Osteoblast (primary cell): ENCODE measurements at regions not wholly inside any gene's neighbourhood (a gene's known extent, or its start where the extent isn't known, plus 50 kb on each side); places are given as distances from the start of the nearest gene placed in this dataset.
"Not testable (repeated sequence)": the region's sequence is repeated elsewhere in the genome, so short reads cannot be mapped to it uniquely, and the experiment has no call there.

Experiments used
- DNase-seq: peaks from one replicate; pipeline ENCODE4 v3.0.0; 2011; ENCODE audit warnings: low spot score, mixed read lengths; ENCODE audit not compliant: insufficient read length; ENCODE audit errors: missing footprints
- H2AFZ ChIP-seq: 2 replicates; pipeline ENCODE4 v1.6.0; 2011; ENCODE audit warnings: mild to moderate bottlenecking, low read length
- H3K27ac ChIP-seq: 2 replicates; pipeline ENCODE4 v1.5.1; 2011; ENCODE audit warnings: mild to moderate bottlenecking, low read depth, low read length, moderate library complexity
- H3K27me3 ChIP-seq: 2 replicates; pipeline ENCODE4 v1.6.0; 2012; ENCODE audit warnings: mild to moderate bottlenecking, control low read depth, inconsistent platforms, low read length, moderate library complexity; ENCODE audit not compliant: insufficient read depth
- H3K36me3 ChIP-seq: 2 replicates; pipeline ENCODE4 v1.5.1; 2011; ENCODE audit warnings: mild to moderate bottlenecking, low read length, control low read depth, moderate library complexity; ENCODE audit not compliant: insufficient read depth
- H3K4me1 ChIP-seq: 2 replicates; pipeline ENCODE4 v1.5.1; 2011; ENCODE audit warnings: mild to moderate bottlenecking, low read length, control low read depth, moderate library complexity; ENCODE audit not compliant: insufficient read depth
- H3K4me2 ChIP-seq: 2 replicates; pipeline ENCODE4 v1.6.0; 2011; ENCODE audit warnings: mild to moderate bottlenecking, low read length; ENCODE audit not compliant: insufficient read depth
- H3K4me3 ChIP-seq: fragments of 200-600 bp; sonication (generic); 3 replicates; pipeline ENCODE4 v1.5.1; 2012; ENCODE audit warnings: mild to moderate bottlenecking, low read length, inconsistent platforms; ENCODE audit not compliant: insufficient read depth
- H3K79me2 ChIP-seq: 2 replicates; pipeline ENCODE4 v1.6.0; 2012; ENCODE audit warnings: mild to moderate bottlenecking, low read length, control low read depth, inconsistent platforms; ENCODE audit not compliant: insufficient read depth
- H3K9me3 ChIP-seq: 2 replicates; pipeline ENCODE4 v1.5.1; 2011; ENCODE audit warnings: low read depth, low read length, control low read depth
- H4K20me1 ChIP-seq: 2 replicates; pipeline ENCODE4 v1.6.0; 2012; ENCODE audit warnings: mild to moderate bottlenecking, low read length, control low read depth; ENCODE audit not compliant: insufficient read depth
- TF ChIP-seq, protein P1 (sequence below): IDR thresholded peaks from 2 replicates; pipeline ENCODE4 v1.5.1; 2011; ENCODE audit warnings: mild to moderate bottlenecking, low read depth, low read length, moderate library complexity; ENCODE audit errors: extremely low read depth

DNA sequence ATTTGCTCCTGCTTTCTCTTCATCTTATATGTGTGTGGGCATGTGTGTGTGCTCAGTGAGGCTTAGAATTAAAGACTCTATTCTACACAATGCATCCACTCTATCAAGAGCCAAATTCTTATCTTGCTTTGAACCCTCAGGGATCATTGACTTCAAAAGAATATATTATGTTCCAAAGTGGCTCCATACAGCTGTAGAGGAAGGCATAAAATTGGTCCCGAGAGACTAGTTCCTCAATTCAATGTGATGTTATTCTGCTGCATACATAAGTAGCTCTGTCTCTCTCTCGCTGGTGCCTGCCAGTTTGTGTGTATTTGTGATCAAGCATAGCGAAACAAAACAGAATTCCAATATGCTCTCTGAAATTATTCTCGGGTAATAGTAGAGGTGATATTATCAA, 997.9 kb upstream of the POT1 start:
- H3K36me3 ChIP-seq: no peaks in the 10 kb centered on the region
- H4K20me1 ChIP-seq: no peaks in the 10 kb centered on the region

GRCh38 chr7:125926621-125927020, 997.0 kb upstream of the POT1 start:
- no peak overlapping the region for H3K4me2 ChIP-seq
- no peaks in the 10 kb centered on the region for H4K20me1 ChIP-seq
- no peaks in the 10 kb centered on the region for H3K27me3 ChIP-seq
- no peak for DNase-seq
- TF ChIP-seq, protein P1, sequence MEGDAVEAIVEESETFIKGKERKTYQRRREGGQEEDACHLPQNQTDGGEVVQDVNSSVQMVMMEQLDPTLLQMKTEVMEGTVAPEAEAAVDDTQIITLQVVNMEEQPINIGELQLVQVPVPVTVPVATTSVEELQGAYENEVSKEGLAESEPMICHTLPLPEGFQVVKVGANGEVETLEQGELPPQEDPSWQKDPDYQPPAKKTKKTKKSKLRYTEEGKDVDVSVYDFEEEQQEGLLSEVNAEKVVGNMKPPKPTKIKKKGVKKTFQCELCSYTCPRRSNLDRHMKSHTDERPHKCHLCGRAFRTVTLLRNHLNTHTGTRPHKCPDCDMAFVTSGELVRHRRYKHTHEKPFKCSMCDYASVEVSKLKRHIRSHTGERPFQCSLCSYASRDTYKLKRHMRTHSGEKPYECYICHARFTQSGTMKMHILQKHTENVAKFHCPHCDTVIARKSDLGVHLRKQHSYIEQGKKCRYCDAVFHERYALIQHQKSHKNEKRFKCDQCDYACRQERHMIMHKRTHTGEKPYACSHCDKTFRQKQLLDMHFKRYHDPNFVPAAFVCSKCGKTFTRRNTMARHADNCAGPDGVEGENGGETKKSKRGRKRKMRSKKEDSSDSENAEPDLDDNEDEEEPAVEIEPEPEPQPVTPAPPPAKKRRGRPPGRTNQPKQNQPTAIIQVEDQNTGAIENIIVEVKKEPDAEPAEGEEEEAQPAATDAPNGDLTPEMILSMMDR: no peak
- H3K36me3 ChIP-seq: no peaks in the 10 kb centered on the region
- no peak overlapping the region for H3K27ac ChIP-seq
- no peak overlapping the region for H3K4me3 ChIP-seq
- no peaks in the 10 kb centered on the region for H3K9me3 ChIP-seq
- H2AFZ ChIP-seq: no peak overlapping the region
- H3K79me2 ChIP-seq: no peaks in the 10 kb centered on the region
- no peaks in the 10 kb centered on the region for H3K4me1 ChIP-seq

More for the DNA sequence above, 997.9 kb upstream of the POT1 start:
- TF ChIP-seq, protein P1: no peak
- H3K27ac ChIP-seq: no peak overlapping the region
- no peak overlapping the region for H3K4me2 ChIP-seq
- H3K27me3 ChIP-seq: no peaks in the 10 kb centered on the region
- H3K79me2 ChIP-seq: no peaks in the 10 kb centered on the region
- no peak overlapping the region for H3K4me3 ChIP-seq
- H2AFZ ChIP-seq: no peak overlapping the region
- no peak for DNase-seq
- H3K4me1 ChIP-seq: no peaks in the 10 kb centered on the region
- H3K9me3 ChIP-seq: no peaks in the 10 kb centered on the region

- Histone ChIP-seq H3K4me1 (no peaks in the 10 kb centered on the region), H3K4me3 (no peak overlapping the region), H3K27ac (no peak overlapping the region), H3K79me2 (no peaks in the 10 kb centered on the region), H4K20me1 (no peaks in the 10 kb centered on the region), H3K4me2 (no peak overlapping the region), H2AFZ (no peak overlapping the region), H3K9me3 (no peaks in the 10 kb centered on the region), H3K36me3 (no peaks in the 10 kb centered on the region), H3K27me3 (no peaks in the 10 kb centered on the region)
- TF ChIP-seq, protein P1: no peak
- no peak for DNase-seq
Measured at GRCh38 chr7:125924037-125924436, 994.4 kb upstream of the POT1 start.

DNA sequence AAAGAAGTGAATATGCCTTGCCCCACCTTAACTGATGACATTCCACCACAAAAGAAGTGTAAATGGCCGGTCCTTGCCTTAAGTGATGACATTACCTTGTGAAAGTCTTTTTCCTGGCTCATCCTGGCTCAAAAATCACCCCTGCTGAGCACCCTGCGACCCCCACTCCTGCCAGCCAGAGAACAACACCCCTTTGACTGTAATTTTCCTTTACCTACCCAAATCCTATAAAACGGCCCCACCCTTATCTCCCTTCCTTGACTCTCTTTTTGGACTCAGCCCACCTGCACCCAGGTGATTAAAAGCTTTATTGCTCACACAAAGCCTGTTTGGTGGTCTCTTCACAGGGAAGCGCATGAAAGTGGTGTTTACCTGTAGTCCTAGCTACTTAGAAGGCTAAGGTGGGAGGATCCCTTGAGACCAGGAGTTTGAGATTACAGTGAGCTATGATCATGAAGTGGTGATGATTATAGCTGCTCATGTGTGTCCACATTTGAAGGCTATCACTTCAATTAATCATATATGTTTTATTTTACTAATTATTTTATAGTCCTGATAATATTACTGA, 985.8 kb upstream of the POT1 start:
- H3K9me3 ChIP-seq, H3K4me2 ChIP-seq, H3K27ac ChIP-seq, H3K4me1 ChIP-seq, H3K79me2 ChIP-seq, H4K20me1 ChIP-seq, H3K27me3 ChIP-seq, H3K36me3 ChIP-seq, H2AFZ ChIP-seq, H3K4me3 ChIP-seq: not testable (repeated sequence)
- peak; percentile 1 for DNase-seq
